Fibroblast of villous mesenchyme (primary cell): ENCODE measurements at regions not wholly inside any gene's neighbourhood (a gene's known extent, or its start where the extent isn't known, plus 50 kb on each side); places are given as distances from the start of the nearest gene placed in this dataset.

Source experiments
- DNase-seq: peaks from one replicate; pipeline ENCODE4 v3.0.0-alpha.2; 2010; ENCODE audit warnings: low read depth
- H3K4me3 ChIP-seq: 2 replicates; pipeline ENCODE4 v1.5.1; 2011; ENCODE audit warnings: low read depth, mild to moderate bottlenecking, low read length
- TF ChIP-seq, protein P1 (sequence below): IDR thresholded peaks from 2 replicates; pipeline ENCODE4 v1.5.1; 2012; ENCODE audit warnings: low read depth, mild to moderate bottlenecking, low read length; ENCODE audit not compliant: insufficient read depth

- H3K4me3 ChIP-seq, result no peak overlapping the region
- DNase-seq, result no peak
- TF ChIP-seq, protein P1, sequence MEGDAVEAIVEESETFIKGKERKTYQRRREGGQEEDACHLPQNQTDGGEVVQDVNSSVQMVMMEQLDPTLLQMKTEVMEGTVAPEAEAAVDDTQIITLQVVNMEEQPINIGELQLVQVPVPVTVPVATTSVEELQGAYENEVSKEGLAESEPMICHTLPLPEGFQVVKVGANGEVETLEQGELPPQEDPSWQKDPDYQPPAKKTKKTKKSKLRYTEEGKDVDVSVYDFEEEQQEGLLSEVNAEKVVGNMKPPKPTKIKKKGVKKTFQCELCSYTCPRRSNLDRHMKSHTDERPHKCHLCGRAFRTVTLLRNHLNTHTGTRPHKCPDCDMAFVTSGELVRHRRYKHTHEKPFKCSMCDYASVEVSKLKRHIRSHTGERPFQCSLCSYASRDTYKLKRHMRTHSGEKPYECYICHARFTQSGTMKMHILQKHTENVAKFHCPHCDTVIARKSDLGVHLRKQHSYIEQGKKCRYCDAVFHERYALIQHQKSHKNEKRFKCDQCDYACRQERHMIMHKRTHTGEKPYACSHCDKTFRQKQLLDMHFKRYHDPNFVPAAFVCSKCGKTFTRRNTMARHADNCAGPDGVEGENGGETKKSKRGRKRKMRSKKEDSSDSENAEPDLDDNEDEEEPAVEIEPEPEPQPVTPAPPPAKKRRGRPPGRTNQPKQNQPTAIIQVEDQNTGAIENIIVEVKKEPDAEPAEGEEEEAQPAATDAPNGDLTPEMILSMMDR, result no peak
These were observed 147.7 kb downstream of the COG6 start for GRCh38 chr13:39803156-39803555.

- TF ChIP-seq, protein P1, result no peak
- no peak overlapping the region for H3K4me3 ChIP-seq
- DNase-seq, result no peak
These were observed 148.4 kb downstream of the COG6 start for GRCh38 chr13:39803851-39804250.

- DNase-seq, result no peak
- TF ChIP-seq, protein P1, result no peak
- H3K4me3 ChIP-seq, result no peak overlapping the region
These were observed 149.1 kb downstream of the COG6 start for GRCh38 chr13:39804332-39805210.

DNA sequence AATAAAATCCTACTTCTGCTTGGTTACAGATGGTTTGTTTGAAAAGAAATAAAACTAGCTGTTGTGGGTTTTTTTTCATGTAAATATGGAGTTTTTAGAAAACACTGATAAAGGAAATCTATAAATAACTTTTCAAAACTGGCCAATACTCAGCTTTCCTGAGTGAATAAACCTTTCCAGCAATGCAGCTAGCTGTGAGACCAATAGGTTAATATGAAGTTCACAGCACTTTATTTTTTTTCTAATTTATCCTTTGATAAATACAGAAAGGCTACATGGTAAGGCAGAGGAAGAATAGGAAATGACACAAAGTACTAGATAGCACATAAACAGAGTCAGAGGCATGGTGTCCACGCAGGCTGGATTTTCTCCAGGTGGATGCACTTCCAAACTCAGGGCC is 154.0 kb downstream of the COG6 start:
- TF ChIP-seq, protein P1, result no peak
- DNase-seq, result no peak
- H3K4me3 ChIP-seq, result no peak overlapping the region

- H3K4me3 ChIP-seq, result no peak overlapping the region
- DNase-seq, result no peak
- TF ChIP-seq, protein P1, result no peak
These were observed 154.8 kb downstream of the COG6 start for GRCh38 chr13:39810091-39810877.

- no peak overlapping the region for H3K4me3 ChIP-seq
- TF ChIP-seq, protein P1, result no peak
- DNase-seq, result no peak
These were observed 155.6 kb downstream of the COG6 start for GRCh38 chr13:39811051-39811450.
